ENCODE measurements at regions not wholly inside any gene's neighbourhood (a gene's known extent, or its start where the extent isn't known, plus 50 kb on each side); places are given as distances from the start of the nearest gene placed in this dataset.

DNA sequence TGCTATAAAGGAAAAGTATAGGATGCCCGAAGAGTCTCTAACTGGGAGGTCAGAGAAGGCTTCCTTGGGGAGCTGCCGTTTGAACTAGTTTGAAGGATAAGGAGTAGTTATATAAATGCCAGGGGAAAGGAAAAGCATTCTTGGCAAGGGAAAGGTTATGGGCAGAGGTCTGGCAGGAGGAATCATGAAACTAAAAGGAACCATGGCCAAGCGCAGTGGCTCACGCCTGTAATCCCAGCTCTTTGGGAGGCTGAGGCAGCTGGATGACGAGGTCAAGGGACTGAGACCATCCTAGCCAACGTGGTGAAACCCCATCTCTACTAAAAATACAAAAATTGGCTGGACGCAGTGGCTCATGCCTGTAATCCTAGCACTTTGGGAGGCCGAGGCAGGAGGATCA lies 66.8 kb upstream of the EPCAM start:
- TF ChIP-seq, protein P1, sequence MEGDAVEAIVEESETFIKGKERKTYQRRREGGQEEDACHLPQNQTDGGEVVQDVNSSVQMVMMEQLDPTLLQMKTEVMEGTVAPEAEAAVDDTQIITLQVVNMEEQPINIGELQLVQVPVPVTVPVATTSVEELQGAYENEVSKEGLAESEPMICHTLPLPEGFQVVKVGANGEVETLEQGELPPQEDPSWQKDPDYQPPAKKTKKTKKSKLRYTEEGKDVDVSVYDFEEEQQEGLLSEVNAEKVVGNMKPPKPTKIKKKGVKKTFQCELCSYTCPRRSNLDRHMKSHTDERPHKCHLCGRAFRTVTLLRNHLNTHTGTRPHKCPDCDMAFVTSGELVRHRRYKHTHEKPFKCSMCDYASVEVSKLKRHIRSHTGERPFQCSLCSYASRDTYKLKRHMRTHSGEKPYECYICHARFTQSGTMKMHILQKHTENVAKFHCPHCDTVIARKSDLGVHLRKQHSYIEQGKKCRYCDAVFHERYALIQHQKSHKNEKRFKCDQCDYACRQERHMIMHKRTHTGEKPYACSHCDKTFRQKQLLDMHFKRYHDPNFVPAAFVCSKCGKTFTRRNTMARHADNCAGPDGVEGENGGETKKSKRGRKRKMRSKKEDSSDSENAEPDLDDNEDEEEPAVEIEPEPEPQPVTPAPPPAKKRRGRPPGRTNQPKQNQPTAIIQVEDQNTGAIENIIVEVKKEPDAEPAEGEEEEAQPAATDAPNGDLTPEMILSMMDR (IDR thresholded peaks at IDR 0.05): no peak
- TF ChIP-seq POLR2A (IDR thresholded peaks at IDR 0.05): no peak

All from right lobe of liver (tissue), 4 donors.